ENCODE measurements at regions not wholly inside any gene's neighbourhood (a gene's known extent, or its start where the extent isn't known, plus 50 kb on each side); places are given as distances from the start of the nearest gene placed in this dataset.

DNA sequence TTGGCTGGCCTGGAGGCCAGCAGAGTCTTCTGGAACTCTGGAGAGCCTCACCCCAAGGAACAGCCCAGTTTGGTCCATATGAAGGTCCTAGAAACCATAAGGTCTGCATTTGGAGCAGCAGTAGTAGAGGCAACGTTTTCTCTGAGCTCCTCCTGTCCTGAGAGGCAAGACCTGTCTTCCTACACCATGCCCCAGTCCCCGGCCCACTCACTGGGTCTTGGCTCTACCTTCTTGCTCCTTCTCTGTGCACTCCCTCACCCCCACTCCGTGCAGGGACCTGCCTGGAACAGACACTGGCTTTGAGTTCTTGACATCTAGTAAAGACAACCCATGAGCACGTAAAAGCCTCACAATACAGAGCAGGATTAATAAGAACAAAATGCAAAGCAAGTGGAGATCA is 76.6 kb downstream of the CHRD start:
- TF ChIP-seq, protein P1, sequence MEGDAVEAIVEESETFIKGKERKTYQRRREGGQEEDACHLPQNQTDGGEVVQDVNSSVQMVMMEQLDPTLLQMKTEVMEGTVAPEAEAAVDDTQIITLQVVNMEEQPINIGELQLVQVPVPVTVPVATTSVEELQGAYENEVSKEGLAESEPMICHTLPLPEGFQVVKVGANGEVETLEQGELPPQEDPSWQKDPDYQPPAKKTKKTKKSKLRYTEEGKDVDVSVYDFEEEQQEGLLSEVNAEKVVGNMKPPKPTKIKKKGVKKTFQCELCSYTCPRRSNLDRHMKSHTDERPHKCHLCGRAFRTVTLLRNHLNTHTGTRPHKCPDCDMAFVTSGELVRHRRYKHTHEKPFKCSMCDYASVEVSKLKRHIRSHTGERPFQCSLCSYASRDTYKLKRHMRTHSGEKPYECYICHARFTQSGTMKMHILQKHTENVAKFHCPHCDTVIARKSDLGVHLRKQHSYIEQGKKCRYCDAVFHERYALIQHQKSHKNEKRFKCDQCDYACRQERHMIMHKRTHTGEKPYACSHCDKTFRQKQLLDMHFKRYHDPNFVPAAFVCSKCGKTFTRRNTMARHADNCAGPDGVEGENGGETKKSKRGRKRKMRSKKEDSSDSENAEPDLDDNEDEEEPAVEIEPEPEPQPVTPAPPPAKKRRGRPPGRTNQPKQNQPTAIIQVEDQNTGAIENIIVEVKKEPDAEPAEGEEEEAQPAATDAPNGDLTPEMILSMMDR (IDR thresholded peaks at IDR 0.05), result no peak
- no peak for TF ChIP-seq POLR2A (IDR thresholded peaks at IDR 0.05)
